WI38 (cell line): ENCODE measurements at regions not wholly inside any gene's neighbourhood (a gene's known extent, or its start where the extent isn't known, plus 50 kb on each side); places are given as distances from the start of the nearest gene placed in this dataset.
A peak's percentile ranks its signal among the peaks of the same experiment; 100 is the strongest.

ENCODE experiments used
- H3K4me3 ChIP-seq: 2 replicates; pipeline ENCODE4 v1.5.1; 2011; ENCODE audit warnings: low read depth, mild to moderate bottlenecking, control low read depth, low read length
- TF ChIP-seq, protein P1 (sequence below): IDR thresholded peaks from 2 replicates; pipeline ENCODE4 v1.5.1; 2012; ENCODE audit warnings: low read depth, mild to moderate bottlenecking, control low read depth, low read length

DNA sequence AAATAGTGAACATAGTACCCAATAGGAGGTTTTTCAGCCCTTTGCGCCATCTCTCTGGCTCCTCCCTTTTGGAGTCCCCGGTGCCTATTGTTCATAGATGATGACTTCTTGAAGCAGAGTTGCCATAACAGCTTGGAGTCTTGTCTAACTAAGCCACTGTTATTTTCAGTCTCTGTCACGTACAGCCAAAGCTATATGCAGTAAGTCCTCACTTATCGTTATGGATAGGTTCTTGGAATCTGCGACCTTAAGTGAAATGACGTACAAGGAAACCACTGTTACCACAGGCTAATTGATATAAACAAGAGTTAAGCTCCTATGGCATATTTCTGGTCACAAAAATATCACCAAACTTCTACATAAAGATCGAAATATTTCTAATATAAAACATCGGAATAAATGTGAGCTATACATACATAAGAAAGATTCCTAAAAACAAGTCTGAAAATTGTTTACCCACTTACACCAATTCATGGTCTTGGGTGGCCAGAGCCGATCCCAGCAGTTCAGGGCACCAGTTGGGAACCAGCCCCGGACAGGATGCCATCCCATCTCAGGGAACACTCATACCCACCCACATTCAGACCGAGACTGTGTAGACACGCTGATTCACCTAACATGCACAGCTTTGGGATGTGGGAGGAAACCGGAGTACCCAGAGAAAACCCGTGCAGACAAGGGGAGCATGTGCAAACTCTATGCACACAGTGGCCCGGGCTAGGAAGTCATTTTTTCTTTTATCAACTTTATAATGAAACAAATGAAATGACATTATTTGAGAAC is 76.0 kb upstream of the PRPS1L1 start:
- TF ChIP-seq, protein P1, sequence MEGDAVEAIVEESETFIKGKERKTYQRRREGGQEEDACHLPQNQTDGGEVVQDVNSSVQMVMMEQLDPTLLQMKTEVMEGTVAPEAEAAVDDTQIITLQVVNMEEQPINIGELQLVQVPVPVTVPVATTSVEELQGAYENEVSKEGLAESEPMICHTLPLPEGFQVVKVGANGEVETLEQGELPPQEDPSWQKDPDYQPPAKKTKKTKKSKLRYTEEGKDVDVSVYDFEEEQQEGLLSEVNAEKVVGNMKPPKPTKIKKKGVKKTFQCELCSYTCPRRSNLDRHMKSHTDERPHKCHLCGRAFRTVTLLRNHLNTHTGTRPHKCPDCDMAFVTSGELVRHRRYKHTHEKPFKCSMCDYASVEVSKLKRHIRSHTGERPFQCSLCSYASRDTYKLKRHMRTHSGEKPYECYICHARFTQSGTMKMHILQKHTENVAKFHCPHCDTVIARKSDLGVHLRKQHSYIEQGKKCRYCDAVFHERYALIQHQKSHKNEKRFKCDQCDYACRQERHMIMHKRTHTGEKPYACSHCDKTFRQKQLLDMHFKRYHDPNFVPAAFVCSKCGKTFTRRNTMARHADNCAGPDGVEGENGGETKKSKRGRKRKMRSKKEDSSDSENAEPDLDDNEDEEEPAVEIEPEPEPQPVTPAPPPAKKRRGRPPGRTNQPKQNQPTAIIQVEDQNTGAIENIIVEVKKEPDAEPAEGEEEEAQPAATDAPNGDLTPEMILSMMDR: no peak
- H3K4me3 ChIP-seq: no peak overlapping the region

GRCh38 chr7:18109762-18110161 is 82.1 kb upstream of the PRPS1L1 start:
- TF ChIP-seq, protein P1: no peak
- no peak overlapping the region for H3K4me3 ChIP-seq

GRCh38 chr7:18116661-18117060 is 89.0 kb upstream of the PRPS1L1 start:
- no peak overlapping the region for H3K4me3 ChIP-seq

DNA sequence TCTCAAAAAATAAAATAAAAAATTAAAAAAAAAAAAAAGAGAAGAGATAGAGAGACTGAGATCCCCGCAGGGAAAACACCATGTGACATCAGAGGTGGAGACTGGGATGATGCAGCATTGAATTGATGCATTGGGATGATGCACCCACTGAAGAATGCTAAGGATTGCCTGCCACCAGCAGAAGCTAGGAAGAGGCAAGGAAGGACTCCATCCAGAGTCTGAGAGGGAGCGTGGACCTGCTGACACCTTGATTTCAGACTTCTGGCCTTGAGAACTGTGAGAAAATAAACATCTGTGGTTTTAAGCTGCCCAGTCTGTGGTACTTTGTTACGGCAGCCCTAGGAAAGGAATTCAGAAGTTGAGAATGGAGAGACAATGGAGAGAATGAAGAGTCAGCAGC is 89.8 kb upstream of the PRPS1L1 start:
- TF ChIP-seq, protein P1: no peak
- H3K4me3 ChIP-seq: no peak overlapping the region

More at GRCh38 chr7:18116661-18117060, 89.0 kb upstream of the PRPS1L1 start:
- TF ChIP-seq, protein P1: no peak

- TF ChIP-seq, protein P1: peak; percentile 34
- no peak overlapping the region for H3K4me3 ChIP-seq
Observed at GRCh38 chr7:18119985-18120384, 92.3 kb upstream of the PRPS1L1 start.

DNA sequence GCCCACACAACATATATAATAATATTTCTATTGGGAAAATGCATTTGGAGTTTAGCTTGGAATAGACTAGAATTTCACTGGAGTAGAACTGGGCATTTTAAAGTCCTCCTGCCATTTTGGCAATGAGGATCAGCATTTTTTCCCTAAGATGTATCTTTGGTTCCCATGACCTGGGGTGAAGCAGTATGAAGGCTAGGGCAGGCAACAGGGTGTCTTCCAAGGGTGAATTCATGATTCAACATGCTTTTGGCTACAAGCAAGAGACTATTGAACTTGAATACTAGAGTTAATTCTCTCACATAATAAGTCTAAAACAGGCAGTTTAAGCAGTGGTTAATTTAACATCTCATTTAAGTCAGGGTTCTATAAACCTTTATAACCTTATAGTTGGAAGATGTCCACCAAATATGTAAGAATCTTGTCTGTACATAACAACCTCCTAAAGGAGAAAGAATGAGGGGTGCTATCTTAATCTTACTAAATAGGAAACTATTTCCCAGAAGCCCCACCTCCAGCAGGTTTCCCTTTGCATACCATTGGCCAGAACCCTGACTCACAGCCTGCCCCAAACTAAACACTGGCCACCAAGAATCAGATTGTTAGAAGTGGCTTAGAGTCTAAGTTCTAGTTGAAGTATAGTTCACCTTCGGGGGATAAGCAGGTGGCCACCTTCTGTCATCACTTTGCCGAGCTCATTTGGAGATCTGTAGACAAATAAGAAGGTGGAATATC is 96.0 kb upstream of the PRPS1L1 start:
- no peak overlapping the region for H3K4me3 ChIP-seq
- TF ChIP-seq, protein P1: no peak

GRCh38 chr7:18125476-18125875 is 97.8 kb upstream of the PRPS1L1 start:
- H3K4me3 ChIP-seq: no peak overlapping the region
- TF ChIP-seq, protein P1: no peak
